Tibial nerve (tissue), 4 donors: ENCODE measurements at regions not wholly inside any gene's neighbourhood (a gene's known extent, or its start where the extent isn't known, plus 50 kb on each side); places are given as distances from the start of the nearest gene placed in this dataset.

ENCODE experiments used
- EP300 ChIP-seq, 2 donors: sonication (generic); formaldehyde crosslinking; IDR thresholded peaks; one replicate each; pipeline ENCODE4 v1.6.1; 2017; ENCODE audit warnings: antibody characterized with exemption in 2 of 2, mild to moderate bottlenecking in 1 of 2
- POLR2A ChIP-seq, 2 donors: fragments of 450-650 bp; IDR thresholded peaks; one replicate each; pipeline ENCODE4 v1.6.1; 2017; ENCODE audit warnings: antibody characterized with exemption in 2 of 2, mild to moderate bottlenecking in 2 of 2, moderate library complexity in 2 of 2
- TF ChIP-seq, protein P1 (sequence below), 5 experiments: fragments of 200-600 bp in 3 of 5; fragments of 450-650 bp in 2 of 5; sonication (generic) in 3 of 5; IDR thresholded peaks; one replicate each; pipeline ENCODE4 v1.5.1; 2016 to 2019; ENCODE audit warnings: antibody characterized with exemption in 5 of 5, mild to moderate bottlenecking in 3 of 5, moderate library complexity in 2 of 5

DNA sequence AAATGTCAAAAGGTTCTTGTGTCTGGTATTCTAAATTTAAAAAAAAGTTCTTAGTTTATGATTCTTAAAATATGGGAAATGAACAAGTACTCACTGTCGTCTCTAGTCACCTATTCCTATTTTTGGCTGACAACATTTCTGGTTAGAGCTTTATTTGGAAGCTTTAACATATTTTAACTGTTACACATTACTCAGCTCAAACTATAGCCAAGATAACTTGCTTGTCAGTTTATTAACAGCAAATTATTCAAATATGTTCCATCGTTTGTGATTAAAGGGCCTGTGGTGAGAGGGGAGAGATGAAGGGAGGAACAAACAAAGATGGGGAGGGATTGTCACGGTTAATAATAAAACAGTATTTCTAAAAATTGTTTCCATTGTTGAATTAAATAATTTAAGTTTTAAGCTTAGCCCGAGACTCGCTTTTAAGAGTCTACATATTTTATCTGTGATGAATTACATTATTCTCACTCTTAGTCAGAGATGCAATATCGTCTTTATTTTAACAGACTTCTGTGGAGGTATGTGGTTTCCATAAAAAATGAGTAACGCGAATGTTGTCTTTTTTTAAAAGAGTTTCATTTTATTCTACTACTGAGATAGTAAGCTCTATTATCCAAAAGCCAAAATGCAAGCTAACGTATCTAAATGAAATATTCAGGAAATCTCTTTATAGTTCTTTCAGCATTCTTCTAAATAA lies 321.9 kb upstream of the PMFBP1 start:
- TF ChIP-seq, protein P1, sequence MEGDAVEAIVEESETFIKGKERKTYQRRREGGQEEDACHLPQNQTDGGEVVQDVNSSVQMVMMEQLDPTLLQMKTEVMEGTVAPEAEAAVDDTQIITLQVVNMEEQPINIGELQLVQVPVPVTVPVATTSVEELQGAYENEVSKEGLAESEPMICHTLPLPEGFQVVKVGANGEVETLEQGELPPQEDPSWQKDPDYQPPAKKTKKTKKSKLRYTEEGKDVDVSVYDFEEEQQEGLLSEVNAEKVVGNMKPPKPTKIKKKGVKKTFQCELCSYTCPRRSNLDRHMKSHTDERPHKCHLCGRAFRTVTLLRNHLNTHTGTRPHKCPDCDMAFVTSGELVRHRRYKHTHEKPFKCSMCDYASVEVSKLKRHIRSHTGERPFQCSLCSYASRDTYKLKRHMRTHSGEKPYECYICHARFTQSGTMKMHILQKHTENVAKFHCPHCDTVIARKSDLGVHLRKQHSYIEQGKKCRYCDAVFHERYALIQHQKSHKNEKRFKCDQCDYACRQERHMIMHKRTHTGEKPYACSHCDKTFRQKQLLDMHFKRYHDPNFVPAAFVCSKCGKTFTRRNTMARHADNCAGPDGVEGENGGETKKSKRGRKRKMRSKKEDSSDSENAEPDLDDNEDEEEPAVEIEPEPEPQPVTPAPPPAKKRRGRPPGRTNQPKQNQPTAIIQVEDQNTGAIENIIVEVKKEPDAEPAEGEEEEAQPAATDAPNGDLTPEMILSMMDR (IDR thresholded peaks at IDR 0.05), result no peak
- TF ChIP-seq POLR2A (IDR thresholded peaks at IDR 0.05), result no peak
- TF ChIP-seq EP300 (IDR thresholded peaks at IDR 0.05), result no peak
